Epithelial cell of prostate (primary cell): ENCODE measurements at regions not wholly inside any gene's neighbourhood (a gene's known extent, or its start where the extent isn't known, plus 50 kb on each side); places are given as distances from the start of the nearest gene placed in this dataset.
"Not testable (repeated sequence)": the region's sequence is repeated elsewhere in the genome, so short reads cannot be mapped to it uniquely, and the experiment has no call there.

Experiments used
- DNase-seq: peaks from one replicate; pipeline ENCODE4 v3.0.0-alpha.2; 2011; ENCODE audit warnings: low read depth, low spot score
- H3K27ac ChIP-seq: fragments of 450-650 bp; 2 replicates; pipeline ENCODE4 v1.5.1; 2017; ENCODE audit warnings: mild to moderate bottlenecking

GRCh38 chr6:10343320-10343719 is 71.6 kb downstream of the TFAP2A start:
- DNase-seq: no peak
- H3K27ac ChIP-seq: no peak overlapping the region

GRCh38 chr6:10341605-10342004 is 73.3 kb downstream of the TFAP2A start:
- no peak overlapping the region for H3K27ac ChIP-seq
- no peak for DNase-seq

- no peak for DNase-seq
- no peak overlapping the region for H3K27ac ChIP-seq
Measured at GRCh38 chr6:10338151-10338550, 76.7 kb downstream of the TFAP2A start.

GRCh38 chr6:10337376-10337775 is 77.5 kb downstream of the TFAP2A start:
- DNase-seq, H3K27ac ChIP-seq: not testable (repeated sequence)

GRCh38 chr6:10332111-10332510 is 82.8 kb downstream of the TFAP2A start:
- H3K27ac ChIP-seq: no peak overlapping the region
- no peak for DNase-seq

- no peak overlapping the region for H3K27ac ChIP-seq
- DNase-seq: no peak
Measured at GRCh38 chr6:10331334-10331968, 83.4 kb downstream of the TFAP2A start.

GRCh38 chr6:10330515-10330914 is 84.4 kb downstream of the TFAP2A start:
- no peak overlapping the region for H3K27ac ChIP-seq

GRCh38 chr6:10323018-10323417 is 91.9 kb downstream of the TFAP2A start:
- no peak for DNase-seq
- peak overlapping the region; percentile 3 for H3K27ac ChIP-seq

More at GRCh38 chr6:10330515-10330914, 84.4 kb downstream of the TFAP2A start:
- no peak for DNase-seq

GRCh38 chr6:10320291-10320690 is 94.6 kb downstream of the TFAP2A start:
- no peak overlapping the region for H3K27ac ChIP-seq
- no peak for DNase-seq

GRCh38 chr6:10316373-10316721 is 98.5 kb downstream of the TFAP2A start:
- peak; percentile 79 for DNase-seq
- H3K27ac ChIP-seq: peak overlapping the region; percentile 45

GRCh38 chr6:10315658-10316372 is 99.1 kb downstream of the TFAP2A start:
- peak overlapping the region; percentile 45 for H3K27ac ChIP-seq
- no peak for DNase-seq

GRCh38 chr6:10315034-10315433 is 99.8 kb downstream of the TFAP2A start:
- DNase-seq: no peak
- H3K27ac ChIP-seq: no peak overlapping the region

- no peak for DNase-seq
- H3K27ac ChIP-seq: no peak overlapping the region
Measured at GRCh38 chr6:10314163-10314955, 100.5 kb downstream of the TFAP2A start.

GRCh38 chr6:10313799-10314162 is 101.1 kb downstream of the TFAP2A start:
- H3K27ac ChIP-seq: no peak overlapping the region
- DNase-seq: no peak

GRCh38 chr6:10312445-10312844 is 102.4 kb downstream of the TFAP2A start:
- no peak for DNase-seq
- H3K27ac ChIP-seq: no peak overlapping the region

GRCh38 chr6:10311546-10312405 is 103.1 kb downstream of the TFAP2A start:
- H3K27ac ChIP-seq: peak overlapping the region; percentile 37
- not testable (repeated sequence) for DNase-seq

GRCh38 chr6:10310826-10311225 is 104.0 kb downstream of the TFAP2A start:
- DNase-seq: peak; percentile 31
- H3K27ac ChIP-seq: peak overlapping the region; percentile 37

GRCh38 chr6:10310330-10310653 is 104.6 kb downstream of the TFAP2A start:
- peak overlapping the region; percentile 37 for H3K27ac ChIP-seq

GRCh38 chr6:10309457-10310329 is 105.2 kb downstream of the TFAP2A start:
- H3K27ac ChIP-seq: peak overlapping the region; percentile 37
- DNase-seq: no peak

More at GRCh38 chr6:10310330-10310653, 104.6 kb downstream of the TFAP2A start:
- no peak for DNase-seq
